Stimulated activated CD4-positive, alpha-beta T cell treated with anti-CD3 and anti-CD28 coated beads, Interleukin-15, amount 100 ng/mL, for 48 hours (primary cell): ENCODE measurements at regions not wholly inside any gene's neighbourhood (a gene's known extent, or its start where the extent isn't known, plus 50 kb on each side); places are given as distances from the start of the nearest gene placed in this dataset.
"Not testable (repeated sequence)": the region's sequence is repeated elsewhere in the genome, so short reads cannot be mapped to it uniquely, and the experiment has no call there.

Experiments used
- DNase-seq, 2 donors: peaks; one replicate each; pipeline ENCODE4 v3.0.0-alpha.2; 2020; ENCODE audit warnings: low read depth in 2 of 2

- no peak for DNase-seq
Measured at GRCh38 chr9:134530724-134531123, 110.9 kb upstream of the COL5A1 start.

GRCh38 chr9:134531220-134531970, 110.2 kb upstream of the COL5A1 start:
- no peak for DNase-seq

- no peak for DNase-seq
Measured at GRCh38 chr9:134532084-134532483, 109.5 kb upstream of the COL5A1 start.

- not testable (repeated sequence) for DNase-seq
Measured at GRCh38 chr9:134532661-134533060, 108.9 kb upstream of the COL5A1 start.

GRCh38 chr9:134533850-134534588, 107.6 kb upstream of the COL5A1 start:
- no peak for DNase-seq

GRCh38 chr9:134534661-134535080, 106.9 kb upstream of the COL5A1 start:
- no peak for DNase-seq

- DNase-seq = no peak
Measured at GRCh38 chr9:134535171-134535570, 106.4 kb upstream of the COL5A1 start.

GRCh38 chr9:134536101-134536900, 105.3 kb upstream of the COL5A1 start:
- no peak for DNase-seq

GRCh38 chr9:134536931-134537330, 104.7 kb upstream of the COL5A1 start:
- DNase-seq = no peak

GRCh38 chr9:134537951-134538641, 103.5 kb upstream of the COL5A1 start:
- DNase-seq = no peak

- no peak for DNase-seq
Measured at GRCh38 chr9:134538856-134539566, 102.6 kb upstream of the COL5A1 start.

GRCh38 chr9:134539586-134540194, 101.9 kb upstream of the COL5A1 start:
- DNase-seq = no peak

- no peak for DNase-seq
Measured at GRCh38 chr9:134540276-134541096, 101.1 kb upstream of the COL5A1 start.

- no peak for DNase-seq
Measured at GRCh38 chr9:134541097-134541747, 100.4 kb upstream of the COL5A1 start.

- no peak for DNase-seq
Measured at GRCh38 chr9:134544388-134545214, 97.0 kb upstream of the COL5A1 start.

GRCh38 chr9:134545215-134545542, 96.4 kb upstream of the COL5A1 start:
- DNase-seq = no peak

- DNase-seq = no peak
Measured at GRCh38 chr9:134545543-134546245, 95.9 kb upstream of the COL5A1 start.

GRCh38 chr9:134546246-134546731, 95.3 kb upstream of the COL5A1 start:
- no peak for DNase-seq
